DND-41 (cell line): ENCODE measurements at regions not wholly inside any gene's neighbourhood (a gene's known extent, or its start where the extent isn't known, plus 50 kb on each side); places are given as distances from the start of the nearest gene placed in this dataset.

ENCODE experiments used
- EZH2 ChIP-seq: IDR thresholded peaks from 3 replicates; pipeline ENCODE4 v1.6.1; 2012; ENCODE audit warnings: borderline replicate concordance, low read depth, mild to moderate bottlenecking, moderate library complexity, low read length, inconsistent platforms; ENCODE audit not compliant: severe bottlenecking
- TF ChIP-seq, protein P1 (sequence below): IDR thresholded peaks from 2 replicates; pipeline ENCODE4 v1.5.1; 2012; ENCODE audit warnings: borderline replicate concordance, low read length, moderate library complexity, mild to moderate bottlenecking; ENCODE audit not compliant: poor library complexity, severe bottlenecking; ENCODE audit errors: extremely low read depth

DNA sequence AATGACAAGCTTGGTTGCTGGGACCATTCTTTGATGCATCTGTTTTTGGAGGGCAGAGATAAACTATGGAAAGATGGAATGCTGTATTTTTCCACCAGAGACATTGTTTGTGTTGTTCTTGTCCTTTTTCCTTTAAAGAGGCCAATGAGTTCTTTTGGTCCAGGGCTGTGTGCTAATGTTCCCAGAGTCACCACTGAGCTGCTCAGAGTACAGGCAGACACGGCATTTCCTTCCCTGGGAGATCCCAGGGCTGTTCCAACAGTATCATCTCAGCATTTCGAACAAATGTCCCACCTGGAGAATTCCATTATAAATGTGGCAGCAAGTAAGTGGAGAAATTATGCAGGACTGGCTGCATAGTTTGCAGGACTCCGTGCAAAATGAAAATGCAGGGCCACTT is 190.6 kb downstream of the IL20RB start:
- TF ChIP-seq, protein P1, sequence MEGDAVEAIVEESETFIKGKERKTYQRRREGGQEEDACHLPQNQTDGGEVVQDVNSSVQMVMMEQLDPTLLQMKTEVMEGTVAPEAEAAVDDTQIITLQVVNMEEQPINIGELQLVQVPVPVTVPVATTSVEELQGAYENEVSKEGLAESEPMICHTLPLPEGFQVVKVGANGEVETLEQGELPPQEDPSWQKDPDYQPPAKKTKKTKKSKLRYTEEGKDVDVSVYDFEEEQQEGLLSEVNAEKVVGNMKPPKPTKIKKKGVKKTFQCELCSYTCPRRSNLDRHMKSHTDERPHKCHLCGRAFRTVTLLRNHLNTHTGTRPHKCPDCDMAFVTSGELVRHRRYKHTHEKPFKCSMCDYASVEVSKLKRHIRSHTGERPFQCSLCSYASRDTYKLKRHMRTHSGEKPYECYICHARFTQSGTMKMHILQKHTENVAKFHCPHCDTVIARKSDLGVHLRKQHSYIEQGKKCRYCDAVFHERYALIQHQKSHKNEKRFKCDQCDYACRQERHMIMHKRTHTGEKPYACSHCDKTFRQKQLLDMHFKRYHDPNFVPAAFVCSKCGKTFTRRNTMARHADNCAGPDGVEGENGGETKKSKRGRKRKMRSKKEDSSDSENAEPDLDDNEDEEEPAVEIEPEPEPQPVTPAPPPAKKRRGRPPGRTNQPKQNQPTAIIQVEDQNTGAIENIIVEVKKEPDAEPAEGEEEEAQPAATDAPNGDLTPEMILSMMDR, result no peak
- TF ChIP-seq EZH2, result no peak
